ENCODE measurements at regions not wholly inside any gene's neighbourhood (a gene's known extent, or its start where the extent isn't known, plus 50 kb on each side); places are given as distances from the start of the nearest gene placed in this dataset.
"Not testable (repeated sequence)": the region's sequence is repeated elsewhere in the genome, so short reads cannot be mapped to it uniquely, and the experiment has no call there.

GRCh38 chr4:135605076-135605475, 1403.5 kb upstream of the PABPC4L start:
- no peak for DNase-seq

- DNase-seq = no peak
These were observed 1402.9 kb upstream of the PABPC4L start for GRCh38 chr4:135604531-135604930.

- DNase-seq = no peak
These were observed 1399.8 kb upstream of the PABPC4L start for GRCh38 chr4:135601351-135601750.

GRCh38 chr4:135598151-135598550, 1396.6 kb upstream of the PABPC4L start:
- no peak for DNase-seq

GRCh38 chr4:135594521-135594920, 1392.9 kb upstream of the PABPC4L start:
- DNase-seq = no peak

GRCh38 chr4:135575041-135575440, 1373.5 kb upstream of the PABPC4L start:
- no peak for DNase-seq

- no peak for DNase-seq
These were observed 1371.7 kb upstream of the PABPC4L start for GRCh38 chr4:135573251-135573650.

GRCh38 chr4:135564090-135564489, 1362.5 kb upstream of the PABPC4L start:
- DNase-seq = no peak

- DNase-seq = no peak
These were observed 1351.6 kb upstream of the PABPC4L start for GRCh38 chr4:135553213-135553612.

- no peak for DNase-seq
These were observed 1350.5 kb upstream of the PABPC4L start for GRCh38 chr4:135552131-135552530.

GRCh38 chr4:135548711-135549110, 1347.1 kb upstream of the PABPC4L start:
- no peak for DNase-seq

GRCh38 chr4:135545616-135546317, 1344.2 kb upstream of the PABPC4L start:
- no peak for DNase-seq

- no peak for DNase-seq
These were observed 1337.1 kb upstream of the PABPC4L start for GRCh38 chr4:135538698-135539097.

GRCh38 chr4:135533053-135533452, 1331.5 kb upstream of the PABPC4L start:
- no peak for DNase-seq

- no peak for DNase-seq
These were observed 1330.5 kb upstream of the PABPC4L start for GRCh38 chr4:135532132-135532531.

- no peak for DNase-seq
These were observed 1313.7 kb upstream of the PABPC4L start for GRCh38 chr4:135515295-135515694.

GRCh38 chr4:135510582-135510981, 1309.0 kb upstream of the PABPC4L start:
- no peak for DNase-seq

- no peak for DNase-seq
These were observed 1306.6 kb upstream of the PABPC4L start for GRCh38 chr4:135508006-135508714.

- DNase-seq = no peak
These were observed 1296.1 kb upstream of the PABPC4L start for GRCh38 chr4:135497563-135498152.

GRCh38 chr4:135492439-135492838, 1290.8 kb upstream of the PABPC4L start:
- no peak for DNase-seq

- peak in 1 of 2 experiments; percentile 1 for DNase-seq
These were observed 1283.8 kb upstream of the PABPC4L start for GRCh38 chr4:135485371-135485770.

GRCh38 chr4:135476272-135476671, 1274.7 kb upstream of the PABPC4L start:
- no peak for DNase-seq

GRCh38 chr4:135464311-135464710, 1262.7 kb upstream of the PABPC4L start:
- no peak for DNase-seq

GRCh38 chr4:135447598-135447997, 1246.0 kb upstream of the PABPC4L start:
- DNase-seq = not testable (repeated sequence)
